HFFc6 (cell line): ENCODE measurements at regions not wholly inside any gene's neighbourhood (a gene's known extent, or its start where the extent isn't known, plus 50 kb on each side); places are given as distances from the start of the nearest gene placed in this dataset.

ENCODE experiments used
- DNase-seq: peaks from one replicate; pipeline ENCODE4 v3.0.0-alpha.2; 2018
- H3K27ac Mint-ChIP-seq: 2 replicates; pipeline ENCODE4 v1.8.0; 2020; ENCODE audit warnings: mild to moderate bottlenecking, mixed read lengths
- H3K27me3 Mint-ChIP-seq: 2 replicates; pipeline ENCODE4 v1.8.0; 2021; ENCODE audit warnings: mild to moderate bottlenecking, moderate library complexity, mixed read lengths; ENCODE audit not compliant: insufficient read depth
- H3K36me3 Mint-ChIP-seq: 2 replicates; pipeline ENCODE4 v1.8.0; 2021; ENCODE audit warnings: low read depth, mixed read lengths
- H3K4me1 Mint-ChIP-seq: 2 replicates; pipeline ENCODE4 v1.8.0; 2020; ENCODE audit warnings: low read depth, mixed read lengths
- H3K4me3 Mint-ChIP-seq: 2 replicates; pipeline ENCODE4 v1.8.0; 2020; ENCODE audit warnings: mild to moderate bottlenecking, moderate library complexity, mixed read lengths
- H3K9me3 Mint-ChIP-seq: 2 replicates; pipeline ENCODE4 v1.8.0; 2020; ENCODE audit warnings: mild to moderate bottlenecking, mixed read lengths
- TF ChIP-seq, protein P1 (sequence below): fragments of 200-600 bp; sonication (generic); IDR thresholded peaks from 2 replicates; pipeline ENCODE4 v1.5.0; 2021; ENCODE audit warnings: antibody characterized with exemption, mild to moderate bottlenecking

- no peak overlapping the region for H3K27ac Mint-ChIP-seq
- H3K36me3 Mint-ChIP-seq: no peaks in the 10 kb centered on the region
- H3K4me3 Mint-ChIP-seq: no peak overlapping the region
- TF ChIP-seq, protein P1, sequence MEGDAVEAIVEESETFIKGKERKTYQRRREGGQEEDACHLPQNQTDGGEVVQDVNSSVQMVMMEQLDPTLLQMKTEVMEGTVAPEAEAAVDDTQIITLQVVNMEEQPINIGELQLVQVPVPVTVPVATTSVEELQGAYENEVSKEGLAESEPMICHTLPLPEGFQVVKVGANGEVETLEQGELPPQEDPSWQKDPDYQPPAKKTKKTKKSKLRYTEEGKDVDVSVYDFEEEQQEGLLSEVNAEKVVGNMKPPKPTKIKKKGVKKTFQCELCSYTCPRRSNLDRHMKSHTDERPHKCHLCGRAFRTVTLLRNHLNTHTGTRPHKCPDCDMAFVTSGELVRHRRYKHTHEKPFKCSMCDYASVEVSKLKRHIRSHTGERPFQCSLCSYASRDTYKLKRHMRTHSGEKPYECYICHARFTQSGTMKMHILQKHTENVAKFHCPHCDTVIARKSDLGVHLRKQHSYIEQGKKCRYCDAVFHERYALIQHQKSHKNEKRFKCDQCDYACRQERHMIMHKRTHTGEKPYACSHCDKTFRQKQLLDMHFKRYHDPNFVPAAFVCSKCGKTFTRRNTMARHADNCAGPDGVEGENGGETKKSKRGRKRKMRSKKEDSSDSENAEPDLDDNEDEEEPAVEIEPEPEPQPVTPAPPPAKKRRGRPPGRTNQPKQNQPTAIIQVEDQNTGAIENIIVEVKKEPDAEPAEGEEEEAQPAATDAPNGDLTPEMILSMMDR: no peak
- peaks cover 20% of the 10 kb centered on the region for H3K4me1 Mint-ChIP-seq
- DNase-seq: peak; percentile 50
- peaks cover 2% of the 10 kb centered on the region; the same call in 1 of the 2 replicates for H3K27me3 Mint-ChIP-seq
- H3K9me3 Mint-ChIP-seq: no peaks in the 10 kb centered on the region
Measured at GRCh38 chr5:128782446-128782845, 182.8 kb upstream of the SLC27A6 start.

- Mint-ChIP-seq H3K9me3 (no peaks in the 10 kb centered on the region), H3K36me3 (no peaks in the 10 kb centered on the region), H3K27ac (no peak overlapping the region), H3K4me3 (no peak overlapping the region), H3K27me3 (peaks cover 2% of the 10 kb centered on the region), H3K4me1 (peaks cover 12% of the 10 kb centered on the region)
- TF ChIP-seq, protein P1: no peak
- no peak for DNase-seq
Measured at GRCh38 chr5:128784726-128785125, 180.6 kb upstream of the SLC27A6 start.

- TF ChIP-seq, protein P1: no peak
- Mint-ChIP-seq H3K27me3 (peaks cover 6% of the 10 kb centered on the region), H3K27ac (no peak overlapping the region), H3K4me1 (no peaks in the 10 kb centered on the region), H3K9me3 (no peaks in the 10 kb centered on the region), H3K36me3 (no peaks in the 10 kb centered on the region), H3K4me3 (no peak overlapping the region)
- no peak for DNase-seq
Measured at GRCh38 chr5:128791312-128791711, 174.0 kb upstream of the SLC27A6 start.

- Mint-ChIP-seq H3K9me3 (no peaks in the 10 kb centered on the region), H3K27me3 (peaks cover 3% of the 10 kb centered on the region), H3K4me3 (no peak overlapping the region), H3K27ac (no peak overlapping the region), H3K4me1 (no peaks in the 10 kb centered on the region), H3K36me3 (no peaks in the 10 kb centered on the region)
- DNase-seq: no peak
- TF ChIP-seq, protein P1: no peak
Measured at GRCh38 chr5:128796506-128796905, 168.8 kb upstream of the SLC27A6 start.

GRCh38 chr5:128798871-128799270, 166.4 kb upstream of the SLC27A6 start:
- Mint-ChIP-seq H3K4me1 (no peaks in the 10 kb centered on the region), H3K9me3 (no peaks in the 10 kb centered on the region), H3K27me3 (peaks cover 1% of the 10 kb centered on the region; the same call in 1 of the 2 replicates), H3K4me3 (no peak overlapping the region), H3K36me3 (no peaks in the 10 kb centered on the region), H3K27ac (no peak overlapping the region)
- DNase-seq: no peak
- TF ChIP-seq, protein P1: no peak

DNA sequence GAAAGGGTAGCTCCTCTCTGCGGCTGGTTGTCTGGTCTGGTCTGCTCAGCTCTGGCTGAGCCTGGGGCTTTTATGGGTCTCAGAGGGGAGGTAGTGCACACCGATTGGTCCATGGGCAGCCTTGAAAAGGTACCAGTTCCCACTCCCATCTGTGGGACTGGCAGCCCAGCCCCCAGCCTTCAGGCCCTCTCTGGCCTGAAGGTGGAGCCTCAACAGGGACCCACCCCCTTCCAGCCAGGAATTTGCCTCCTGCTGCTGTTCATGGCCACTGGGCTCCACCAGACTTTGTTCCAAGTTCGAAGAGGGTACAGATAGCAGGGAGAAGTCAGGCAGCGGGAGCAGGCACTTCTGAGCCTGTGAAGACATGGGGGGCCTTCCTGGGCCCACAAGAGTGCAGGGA, 165.3 kb upstream of the SLC27A6 start:
- no peak for DNase-seq
- TF ChIP-seq, protein P1: no peak
- Mint-ChIP-seq H3K9me3 (no peaks in the 10 kb centered on the region), H3K27me3 (no peaks in the 10 kb centered on the region), H3K4me3 (no peak overlapping the region), H3K36me3 (no peaks in the 10 kb centered on the region), H3K27ac (no peak overlapping the region), H3K4me1 (no peaks in the 10 kb centered on the region)
